Hepatocyte (in vitro differentiated cells): ENCODE measurements at regions not wholly inside any gene's neighbourhood (a gene's known extent, or its start where the extent isn't known, plus 50 kb on each side); places are given as distances from the start of the nearest gene placed in this dataset.

Experiments
- DNase-seq: peaks from one replicate; pipeline ENCODE4 v3.0.0-alpha.2; 2016; ENCODE audit warnings: low spot score
- H2AFZ ChIP-seq: fragments of 200-600 bp; sonication (generic); 2 replicates; pipeline ENCODE4 v1.6.0; 2016; ENCODE audit warnings: antibody characterized with exemption, mild to moderate bottlenecking
- H3K27ac ChIP-seq: fragments of 200-600 bp; sonication (generic); 2 replicates; pipeline ENCODE4 v1.5.1; 2016; ENCODE audit warnings: mild to moderate bottlenecking
- H3K27me3 ChIP-seq: fragments of 200-600 bp; sonication (generic); 2 replicates; pipeline ENCODE4 v1.6.1; 2016
- H3K36me3 ChIP-seq: fragments of 200-600 bp; sonication (generic); replicated peaks from 2 replicates; pipeline ENCODE4 v1.5.1; 2016; ENCODE audit warnings: low read depth; ENCODE audit not compliant: insufficient read depth
- H3K4me1 ChIP-seq: fragments of 200-600 bp; sonication (generic); 2 replicates; pipeline ENCODE4 v1.5.1; 2016; ENCODE audit warnings: mild to moderate bottlenecking, moderate library complexity; ENCODE audit not compliant: insufficient read depth
- H3K4me2 ChIP-seq: fragments of 200-600 bp; sonication (generic); 2 replicates; pipeline ENCODE4 v1.6.0; 2016
- H3K4me3 ChIP-seq: fragments of 200-600 bp; sonication (generic); 2 replicates; pipeline ENCODE4 v1.5.1; 2016; ENCODE audit warnings: mild to moderate bottlenecking
- H3K79me2 ChIP-seq: fragments of 200-600 bp; sonication (generic); 2 replicates; pipeline ENCODE4 v1.6.0; 2017; ENCODE audit warnings: mild to moderate bottlenecking
- H3K9me2 ChIP-seq: fragments of 200-600 bp; sonication (generic); replicated peaks from 2 replicates; pipeline ENCODE4 v1.6.0; 2017; ENCODE audit warnings: mild to moderate bottlenecking; ENCODE audit not compliant: insufficient read depth
- H3K9me3 ChIP-seq: fragments of 200-600 bp; sonication (generic); 2 replicates; pipeline ENCODE4 v1.5.1; 2016; ENCODE audit warnings: low read depth, mild to moderate bottlenecking
- H4K20me1 ChIP-seq: fragments of 200-600 bp; sonication (generic); 2 replicates; pipeline ENCODE4 v1.6.0; 2016; ENCODE audit warnings: mild to moderate bottlenecking; ENCODE audit not compliant: insufficient read depth, poor library complexity, severe bottlenecking
- EZH2 ChIP-seq: fragments of 200-600 bp; sonication (generic); IDR thresholded peaks from 2 replicates; pipeline ENCODE4 v1.6.1; 2016; ENCODE audit warnings: antibody characterized with exemption, mild to moderate bottlenecking, borderline replicate concordance
- EZH2phosphoT487 ChIP-seq: fragments of 200-600 bp; sonication (generic); IDR thresholded peaks from one replicate; pipeline ENCODE4 v1.6.1; 2018; ENCODE audit warnings: antibody characterized with exemption, mild to moderate bottlenecking, low read depth, moderate library complexity; ENCODE audit not compliant: unreplicated experiment, severe bottlenecking
- WGBS: methylation state at CpG from one replicate; pipeline ENCODE4 v1.1.6; 2016; ENCODE audit warnings: low lambda C conversion rate; ENCODE audit errors: missing lambda C conversion rate; 5-methylcytosine and 5-hydroxymethylcytosine counted together
- TF ChIP-seq, protein P1 (sequence below): fragments of 200-600 bp; sonication (generic); IDR thresholded peaks from 2 replicates; pipeline ENCODE4 v1.5.1; 2016; ENCODE audit warnings: antibody characterized with exemption, mild to moderate bottlenecking; ENCODE audit not compliant: poor library complexity

DNA sequence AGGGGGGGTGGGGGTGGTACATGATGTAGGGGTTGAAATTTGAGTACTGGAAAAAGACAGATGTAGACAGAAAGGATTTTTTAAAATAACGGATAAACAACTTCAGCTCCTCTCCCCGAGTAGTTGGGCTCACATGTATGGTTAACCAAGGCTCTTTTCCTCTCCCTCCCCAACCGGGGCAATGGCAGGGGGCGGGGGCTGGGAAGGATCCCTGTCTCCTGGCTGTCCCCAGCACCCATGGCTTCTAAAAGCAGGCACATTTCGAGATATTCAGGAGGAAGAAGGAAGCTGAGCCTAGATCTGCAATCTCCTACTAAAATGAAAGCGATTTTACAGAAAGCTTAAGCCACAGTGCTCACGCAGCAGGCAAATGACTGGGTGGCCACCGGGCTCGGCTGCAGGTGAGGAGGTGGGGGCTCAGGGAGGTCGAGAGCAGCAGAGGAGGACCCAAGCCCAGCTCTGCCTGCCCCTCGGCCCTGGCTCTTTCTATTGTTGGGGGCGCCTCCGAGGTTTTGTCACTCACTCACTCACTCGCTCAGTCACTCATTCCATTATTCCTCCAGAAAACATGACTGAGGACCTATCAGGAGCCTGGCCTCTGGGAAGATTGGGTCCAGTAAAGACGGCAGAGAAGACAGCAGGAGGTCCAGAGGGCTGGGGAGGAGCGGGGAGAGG is 573.3 kb downstream of the PTPRU start:
- no peak overlapping the region for H3K27ac ChIP-seq
- no peaks in the 10 kb centered on the region for H3K9me3 ChIP-seq
- no peak overlapping the region for H3K4me2 ChIP-seq
- H3K36me3 ChIP-seq = no peaks in the 10 kb centered on the region
- WGBS = 72% methylated on average over 16 of the region's 16 CpGs
- H3K9me2 ChIP-seq = no peaks in the 10 kb centered on the region
- H3K79me2 ChIP-seq = no peaks in the 10 kb centered on the region
- H3K4me1 ChIP-seq = no peaks in the 10 kb centered on the region
- no peak overlapping the region for H2AFZ ChIP-seq
- no peaks in the 10 kb centered on the region for H3K27me3 ChIP-seq
- H4K20me1 ChIP-seq = no peaks in the 10 kb centered on the region
- DNase-seq = no peak
- TF ChIP-seq EZH2 = no peak
- no peak for TF ChIP-seq EZH2phosphoT487
- TF ChIP-seq, protein P1, sequence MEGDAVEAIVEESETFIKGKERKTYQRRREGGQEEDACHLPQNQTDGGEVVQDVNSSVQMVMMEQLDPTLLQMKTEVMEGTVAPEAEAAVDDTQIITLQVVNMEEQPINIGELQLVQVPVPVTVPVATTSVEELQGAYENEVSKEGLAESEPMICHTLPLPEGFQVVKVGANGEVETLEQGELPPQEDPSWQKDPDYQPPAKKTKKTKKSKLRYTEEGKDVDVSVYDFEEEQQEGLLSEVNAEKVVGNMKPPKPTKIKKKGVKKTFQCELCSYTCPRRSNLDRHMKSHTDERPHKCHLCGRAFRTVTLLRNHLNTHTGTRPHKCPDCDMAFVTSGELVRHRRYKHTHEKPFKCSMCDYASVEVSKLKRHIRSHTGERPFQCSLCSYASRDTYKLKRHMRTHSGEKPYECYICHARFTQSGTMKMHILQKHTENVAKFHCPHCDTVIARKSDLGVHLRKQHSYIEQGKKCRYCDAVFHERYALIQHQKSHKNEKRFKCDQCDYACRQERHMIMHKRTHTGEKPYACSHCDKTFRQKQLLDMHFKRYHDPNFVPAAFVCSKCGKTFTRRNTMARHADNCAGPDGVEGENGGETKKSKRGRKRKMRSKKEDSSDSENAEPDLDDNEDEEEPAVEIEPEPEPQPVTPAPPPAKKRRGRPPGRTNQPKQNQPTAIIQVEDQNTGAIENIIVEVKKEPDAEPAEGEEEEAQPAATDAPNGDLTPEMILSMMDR = no peak
- no peak overlapping the region for H3K4me3 ChIP-seq

DNA sequence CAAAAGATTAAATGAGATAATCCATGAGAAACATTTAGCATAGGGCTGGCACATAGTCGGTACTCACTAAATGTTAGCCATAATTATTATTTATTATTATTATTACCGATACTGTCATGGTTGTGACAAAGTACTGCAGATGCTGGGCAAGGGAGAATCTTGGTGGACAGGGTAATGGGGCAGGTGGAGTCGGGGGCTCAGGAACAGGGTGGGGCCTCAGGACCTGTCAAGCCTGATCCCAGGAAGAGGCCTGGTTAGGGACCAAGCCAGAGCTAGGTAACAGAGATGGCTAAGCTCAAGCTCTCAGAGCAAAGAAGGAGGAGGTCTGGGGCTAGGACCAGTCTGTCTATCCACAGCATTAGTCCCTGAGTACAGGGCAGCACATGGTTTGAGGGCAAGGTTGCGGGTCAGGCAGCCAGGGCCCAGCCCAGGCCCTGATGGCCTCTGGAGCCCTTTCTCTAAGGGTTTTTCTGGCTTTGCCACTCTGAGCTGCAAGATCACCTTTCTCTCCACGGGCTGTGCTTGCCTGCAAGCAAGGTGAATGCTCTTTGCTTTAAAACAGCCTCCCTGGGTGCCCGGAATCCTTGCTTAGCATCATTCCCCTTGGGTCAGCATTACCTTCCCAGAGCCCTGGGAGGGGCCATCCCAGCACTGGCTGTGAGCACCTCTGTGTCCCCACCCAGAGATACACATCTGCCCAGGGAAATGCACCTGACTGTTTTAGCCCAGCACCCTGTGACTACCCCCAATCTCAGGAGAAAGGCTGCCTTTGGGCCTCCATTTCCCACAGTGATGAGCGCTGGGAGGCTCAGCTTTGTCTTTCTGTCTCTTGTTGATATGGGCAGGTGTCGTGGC is 572.0 kb downstream of the PTPRU start:
- Histone ChIP-seq H3K9me3 (no peaks in the 10 kb centered on the region), H2AFZ (no peak overlapping the region), H3K4me2 (no peak overlapping the region), H3K27me3 (no peaks in the 10 kb centered on the region), H3K9me2 (no peaks in the 10 kb centered on the region), H4K20me1 (no peaks in the 10 kb centered on the region), H3K36me3 (no peaks in the 10 kb centered on the region), H3K4me1 (no peaks in the 10 kb centered on the region), H3K4me3 (no peak overlapping the region), H3K79me2 (no peaks in the 10 kb centered on the region), H3K27ac (no peak overlapping the region)
- 91% methylated on average over 8 of the region's 8 CpGs for WGBS
- TF ChIP-seq, protein P1 = no peak
- TF ChIP-seq EZH2 (no peak), EZH2phosphoT487 (no peak)
- DNase-seq = no peak

DNA sequence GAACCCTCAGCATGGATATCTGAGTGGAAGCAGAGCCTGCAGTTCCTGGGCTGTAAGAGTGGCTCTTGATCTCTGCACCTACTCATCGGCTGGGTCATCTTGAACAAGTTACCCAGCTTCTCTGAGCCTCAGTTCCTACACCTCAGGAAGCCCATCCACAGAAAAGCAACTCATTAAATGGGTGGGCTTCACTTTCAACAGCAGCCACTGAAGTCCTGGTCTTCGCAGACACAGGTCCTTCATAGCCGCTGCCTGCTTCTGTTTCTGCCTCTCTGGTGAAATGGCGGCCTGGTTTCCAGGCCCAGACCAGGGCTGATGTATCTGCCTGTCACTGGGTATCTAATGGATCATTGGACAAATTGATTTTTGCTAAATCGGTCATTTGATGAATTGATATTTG is 571.4 kb downstream of the PTPRU start:
- no peak overlapping the region for H3K4me3 ChIP-seq
- peaks cover 5% of the 10 kb centered on the region for H3K27me3 ChIP-seq
- H3K9me2 ChIP-seq = no peaks in the 10 kb centered on the region
- no peaks in the 10 kb centered on the region for H3K4me1 ChIP-seq
- TF ChIP-seq EZH2 = no peak
- TF ChIP-seq, protein P1 = no peak
- TF ChIP-seq EZH2phosphoT487 = no peak
- H3K27ac ChIP-seq = no peak overlapping the region
- H2AFZ ChIP-seq = no peak overlapping the region
- H3K36me3 ChIP-seq = no peaks in the 10 kb centered on the region
- no peak for DNase-seq
- H3K4me2 ChIP-seq = no peak overlapping the region
- H3K79me2 ChIP-seq = no peaks in the 10 kb centered on the region
- WGBS = 96% methylated on average over 5 of the region's 5 CpGs
- H4K20me1 ChIP-seq = no peaks in the 10 kb centered on the region
- no peaks in the 10 kb centered on the region for H3K9me3 ChIP-seq
